ENCODE measurements at regions not wholly inside any gene's neighbourhood (a gene's known extent, or its start where the extent isn't known, plus 50 kb on each side); places are given as distances from the start of the nearest gene placed in this dataset.

- no peaks in the 10 kb centered on the region for H3K36me3 ChIP-seq (ENCODE audit: insufficient read depth, low read length)
- POLR2A ChIA-PET (ENCODE audit: partially characterized antibody), result no interaction called here
These were observed 363.1 kb upstream of the EEF2KMT start for GRCh38 chr16:5460701-5461100.

GRCh38 chr16:5459863-5460262 lies 362.3 kb upstream of the EEF2KMT start:
- ChIA-PET POLR2A (ENCODE audit: partially characterized antibody) (no interaction called here), CTCF (ENCODE audit: partially characterized antibody) (no interaction called here)
- intact Hi-C loops (cut with micrococcal nuclease), result no loop called here
- H3K36me3 Mint-ChIP-seq, result no peaks in the 10 kb centered on the region
- H3K4me1 ChIP-seq (ENCODE audit: insufficient read depth, low read length), result no peaks in the 10 kb centered on the region
- no peaks in the 10 kb centered on the region for H3K36me3 ChIP-seq (ENCODE audit: insufficient read depth, low read length)
- H3K27ac ChIP-seq (ENCODE audit: low read depth, low read length), result no peak overlapping the region
- no peak for DNase-seq
- H3K27ac Mint-ChIP-seq, result no peak overlapping the region
- H3K27me3 Mint-ChIP-seq, result peaks cover 0 to 7% of the 10 kb centered on the region in 2 donors
- no peaks in the 10 kb centered on the region for H3K4me1 Mint-ChIP-seq
- H3K4me3 Mint-ChIP-seq, result no peak overlapping the region
- H3K9me3 ChIP-seq (ENCODE audit: control insufficient read depth in 1 of 2, low read length in 2 of 2), result no peaks in the 10 kb centered on the region
- H3K9me3 Mint-ChIP-seq, result peaks cover 0 to 12% (median 2%) of the 10 kb centered on the region in 8 donors
- no peak overlapping the region for H3K4me3 ChIP-seq (ENCODE audit: low read length in 2 of 2)
- H3K27me3 ChIP-seq (ENCODE audit: insufficient read depth, low read length), result no peaks in the 10 kb centered on the region

More at GRCh38 chr16:5460701-5461100, 363.1 kb upstream of the EEF2KMT start:
- H3K4me3 Mint-ChIP-seq, result no peak overlapping the region
- H3K36me3 Mint-ChIP-seq, result no peaks in the 10 kb centered on the region
- H3K9me3 ChIP-seq (ENCODE audit: control insufficient read depth in 1 of 2, low read length in 2 of 2), result no peaks in the 10 kb centered on the region
- H3K4me1 ChIP-seq (ENCODE audit: insufficient read depth, low read length), result no peaks in the 10 kb centered on the region
- H3K4me3 ChIP-seq (ENCODE audit: low read length in 2 of 2), result no peak overlapping the region
- no peak for DNase-seq
- H3K9me3 Mint-ChIP-seq, result peaks cover 0 to 10% (median 2%) of the 10 kb centered on the region in 8 donors
- H3K27me3 ChIP-seq (ENCODE audit: insufficient read depth, low read length), result no peaks in the 10 kb centered on the region
- peaks cover 0 to 7% of the 10 kb centered on the region in 2 donors for H3K27me3 Mint-ChIP-seq
- no peak overlapping the region for H3K27ac ChIP-seq (ENCODE audit: low read depth, low read length)
- no peaks in the 10 kb centered on the region for H3K4me1 Mint-ChIP-seq
- CTCF ChIA-PET (ENCODE audit: partially characterized antibody), result no interaction called here
- intact Hi-C loops (cut with micrococcal nuclease), result no loop called here
- no peak overlapping the region for H3K27ac Mint-ChIP-seq

GRCh38 chr16:5455110-5455509 lies 357.5 kb upstream of the EEF2KMT start:
- H3K27me3 ChIP-seq (ENCODE audit: insufficient read depth, low read length), result no peaks in the 10 kb centered on the region
- no peak overlapping the region for H3K27ac Mint-ChIP-seq

GRCh38 chr16:5454349-5454748 lies 356.8 kb upstream of the EEF2KMT start:
- ChIA-PET POLR2A (ENCODE audit: partially characterized antibody) (no interaction called here), CTCF (ENCODE audit: partially characterized antibody) (no interaction called here)
- H3K27ac Mint-ChIP-seq, result no peak overlapping the region
- H3K9me3 Mint-ChIP-seq, result peaks cover 0 to 9% (median 4%) of the 10 kb centered on the region in 8 donors
- Histone ChIP-seq H3K36me3 (ENCODE audit: insufficient read depth, low read length) (no peaks in the 10 kb centered on the region), H3K27ac (ENCODE audit: low read depth, low read length) (no peak overlapping the region), H3K4me1 (ENCODE audit: insufficient read depth, low read length) (no peaks in the 10 kb centered on the region), H3K9me3 (ENCODE audit: control insufficient read depth in 1 of 2, low read length in 2 of 2) (no peaks in the 10 kb centered on the region), H3K4me3 (ENCODE audit: low read length in 2 of 2) (no peak overlapping the region), H3K27me3 (ENCODE audit: insufficient read depth, low read length) (no peaks in the 10 kb centered on the region)
- no peak overlapping the region for H3K4me3 Mint-ChIP-seq
- no peaks in the 10 kb centered on the region for H3K4me1 Mint-ChIP-seq
- H3K36me3 Mint-ChIP-seq, result no peaks in the 10 kb centered on the region
- DNase-seq, result no peak
- H3K27me3 Mint-ChIP-seq, result peaks cover 2 to 4% of the 10 kb centered on the region in 2 donors
- intact Hi-C loops (cut with micrococcal nuclease), result no loop called here

More at GRCh38 chr16:5455110-5455509, 357.5 kb upstream of the EEF2KMT start:
- DNase-seq, result no peak
- no peaks in the 10 kb centered on the region for H3K4me1 Mint-ChIP-seq
- intact Hi-C loops (cut with micrococcal nuclease), result no loop called here
- no peaks in the 10 kb centered on the region for H3K36me3 ChIP-seq (ENCODE audit: insufficient read depth, low read length)
- H3K4me1 ChIP-seq (ENCODE audit: insufficient read depth, low read length), result no peaks in the 10 kb centered on the region
- no peak overlapping the region for H3K27ac ChIP-seq (ENCODE audit: low read depth, low read length)
- no peaks in the 10 kb centered on the region for H3K9me3 ChIP-seq (ENCODE audit: control insufficient read depth in 1 of 2, low read length in 2 of 2)
- H3K9me3 Mint-ChIP-seq, result peaks cover 0 to 12% (median 4%) of the 10 kb centered on the region in 8 donors
- POLR2A ChIA-PET (ENCODE audit: partially characterized antibody), result no interaction called here
- H3K4me3 ChIP-seq (ENCODE audit: low read length in 2 of 2), result no peak overlapping the region
- H3K36me3 Mint-ChIP-seq, result no peaks in the 10 kb centered on the region
- H3K27me3 Mint-ChIP-seq, result peaks cover 2 to 9% of the 10 kb centered on the region in 2 donors
- CTCF ChIA-PET (ENCODE audit: partially characterized antibody), result no interaction called here
- no peak overlapping the region for H3K4me3 Mint-ChIP-seq

GRCh38 chr16:5451641-5452040 lies 354.0 kb upstream of the EEF2KMT start:
- CTCF ChIA-PET (ENCODE audit: partially characterized antibody), result no interaction called here
- no peak overlapping the region for H3K27ac ChIP-seq (ENCODE audit: low read depth, low read length)
- H3K4me3 ChIP-seq (ENCODE audit: low read length in 2 of 2), result no peak overlapping the region
- Mint-ChIP-seq H3K9me3 (peaks cover 0 to 9% (median 4%) of the 10 kb centered on the region in 8 donors), H3K36me3 (no peaks in the 10 kb centered on the region), H3K27me3 (peaks cover 2 to 5% of the 10 kb centered on the region in 2 donors), H3K4me1 (no peaks in the 10 kb centered on the region), H3K27ac (no peak overlapping the region), H3K4me3 (no peak overlapping the region)
- intact Hi-C loops (cut with micrococcal nuclease), result no loop called here
- DNase-seq, result no peak
- H3K27me3 ChIP-seq (ENCODE audit: insufficient read depth, low read length), result no peaks in the 10 kb centered on the region
- POLR2A ChIA-PET (ENCODE audit: partially characterized antibody), result no interaction called here
- H3K36me3 ChIP-seq (ENCODE audit: insufficient read depth, low read length), result no peaks in the 10 kb centered on the region
- H3K9me3 ChIP-seq (ENCODE audit: control insufficient read depth in 1 of 2, low read length in 2 of 2), result no peaks in the 10 kb centered on the region
- H3K4me1 ChIP-seq (ENCODE audit: insufficient read depth, low read length), result no peaks in the 10 kb centered on the region

GRCh38 chr16:5450409-5451104 lies 353.0 kb upstream of the EEF2KMT start:
- ChIA-PET CTCF (ENCODE audit: partially characterized antibody) (no interaction called here), POLR2A (ENCODE audit: partially characterized antibody) (no interaction called here)
- Mint-ChIP-seq H3K9me3 (peaks cover 0 to 9% (median 3%) of the 10 kb centered on the region in 8 donors), H3K27me3 (peaks cover 2 to 5% of the 10 kb centered on the region in 2 donors), H3K4me1 (no peaks in the 10 kb centered on the region), H3K4me3 (no peak overlapping the region), H3K36me3 (no peaks in the 10 kb centered on the region), H3K27ac (no peak overlapping the region)
- no peaks in the 10 kb centered on the region for H3K36me3 ChIP-seq (ENCODE audit: insufficient read depth, low read length)
- no peaks in the 10 kb centered on the region for H3K27me3 ChIP-seq (ENCODE audit: insufficient read depth, low read length)
- no peak overlapping the region for H3K4me3 ChIP-seq (ENCODE audit: low read length in 2 of 2)
- no peak for DNase-seq
- H3K4me1 ChIP-seq (ENCODE audit: insufficient read depth, low read length), result no peaks in the 10 kb centered on the region
- intact Hi-C loops (cut with micrococcal nuclease), result no loop called here
- H3K27ac ChIP-seq (ENCODE audit: low read depth, low read length), result no peak overlapping the region
- H3K9me3 ChIP-seq (ENCODE audit: control insufficient read depth in 1 of 2, low read length in 2 of 2), result no peaks in the 10 kb centered on the region

- H3K9me3 ChIP-seq (ENCODE audit: control insufficient read depth in 1 of 2, low read length in 2 of 2), result no peaks in the 10 kb centered on the region
- no peak for DNase-seq
- Mint-ChIP-seq H3K4me1 (no peaks in the 10 kb centered on the region), H3K27ac (no peak overlapping the region), H3K36me3 (no peaks in the 10 kb centered on the region), H3K27me3 (peaks cover 2 to 5% of the 10 kb centered on the region in 2 donors), H3K9me3 (peaks cover 0 to 9% (median 3%) of the 10 kb centered on the region in 8 donors), H3K4me3 (no peak overlapping the region)
- H3K36me3 ChIP-seq (ENCODE audit: insufficient read depth, low read length), result no peaks in the 10 kb centered on the region
- no peak overlapping the region for H3K4me3 ChIP-seq (ENCODE audit: low read length in 2 of 2)
- H3K27me3 ChIP-seq (ENCODE audit: insufficient read depth, low read length), result no peaks in the 10 kb centered on the region
- intact Hi-C loops (cut with micrococcal nuclease), result no loop called here
- no peaks in the 10 kb centered on the region for H3K4me1 ChIP-seq (ENCODE audit: insufficient read depth, low read length)
- H3K27ac ChIP-seq (ENCODE audit: low read depth, low read length), result no peak overlapping the region
- CTCF ChIA-PET (ENCODE audit: partially characterized antibody), result no interaction called here
- POLR2A ChIA-PET (ENCODE audit: partially characterized antibody), result no interaction called here
These were observed 352.3 kb upstream of the EEF2KMT start for GRCh38 chr16:5449901-5450300.

Data from CD4-positive, alpha-beta memory T cell (primary cell).